HL-60 (cell line): ENCODE measurements at regions not wholly inside any gene's neighbourhood (a gene's known extent, or its start where the extent isn't known, plus 50 kb on each side); places are given as distances from the start of the nearest gene placed in this dataset.

ENCODE experiments used
- DNase-seq, 2 experiments: peaks; one replicate each; pipeline ENCODE4 v3.0.0-alpha.2; 2010 to 2020; ENCODE audit warnings: low read depth in 1 of 2, low spot score in 1 of 2
- H3K27ac ChIP-seq: fragments of 250-450 bp; sonication (Bioruptor Pico); replicated peaks from 2 replicates; pipeline ENCODE4 v1.5.1; 2020; ENCODE audit warnings: mild to moderate bottlenecking, moderate library complexity
- H3K27me3 ChIP-seq: fragments of 250-450 bp; sonication (Bioruptor Pico); 2 replicates; pipeline ENCODE4 v1.5.1; 2021; ENCODE audit warnings: mild to moderate bottlenecking, moderate library complexity; ENCODE audit not compliant: insufficient read depth, poor library complexity, severe bottlenecking
- H3K4me3 ChIP-seq: replicated peaks from 2 replicates; pipeline ENCODE4 v1.5.1; 2011; ENCODE audit warnings: mild to moderate bottlenecking, control low read depth, low read length; ENCODE audit not compliant: insufficient read depth
- GABPA ChIP-seq: IDR thresholded peaks from 2 replicates; pipeline ENCODE4 v1.6.1; 2012; ENCODE audit warnings: low read depth
- POLR2AphosphoS5 ChIP-seq: IDR thresholded peaks from 2 replicates; pipeline ENCODE4 v1.6.1; 2012; ENCODE audit warnings: low read depth
- SPI1 ChIP-seq: IDR thresholded peaks from 2 replicates; pipeline ENCODE4 v1.6.1; 2012; ENCODE audit warnings: low read depth, mild to moderate bottlenecking, borderline replicate concordance
- TF ChIP-seq, protein P1 (sequence below): IDR thresholded peaks from one replicate; pipeline ENCODE4 v1.5.1; 2011; ENCODE audit warnings: low read length, control low read depth, inconsistent platforms; ENCODE audit not compliant: insufficient read depth
- TF ChIP-seq, protein P2 (sequence below): IDR thresholded peaks from 2 replicates; pipeline ENCODE4 v1.6.1; 2012; ENCODE audit warnings: low read depth; ENCODE audit not compliant: insufficient replicate concordance

DNA sequence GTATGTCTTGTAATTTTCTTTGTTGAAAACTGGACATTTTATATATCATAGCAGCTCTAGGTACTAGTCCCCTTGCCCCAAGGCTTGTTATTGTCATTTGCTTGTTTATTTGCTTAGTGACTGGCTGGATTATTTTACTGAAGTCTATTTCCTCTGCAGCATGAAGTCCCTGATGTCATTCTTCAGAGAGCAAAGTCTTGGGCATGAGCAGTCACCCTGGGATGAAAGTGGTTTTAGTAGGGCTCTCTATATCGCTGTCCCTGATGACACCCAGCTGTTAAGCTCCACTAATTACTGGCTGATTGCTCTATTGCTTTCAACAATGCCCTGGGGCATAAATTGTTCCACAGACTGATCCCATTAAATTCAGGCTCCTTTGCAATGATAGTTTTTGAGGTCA lies 113.5 kb upstream of the USP9X start:
- Histone ChIP-seq H3K27me3 (no peaks in the 10 kb centered on the region), H3K4me3 (no peak overlapping the region), H3K27ac (no peak overlapping the region)
- TF ChIP-seq GABPA: no peak
- TF ChIP-seq, protein P1, sequence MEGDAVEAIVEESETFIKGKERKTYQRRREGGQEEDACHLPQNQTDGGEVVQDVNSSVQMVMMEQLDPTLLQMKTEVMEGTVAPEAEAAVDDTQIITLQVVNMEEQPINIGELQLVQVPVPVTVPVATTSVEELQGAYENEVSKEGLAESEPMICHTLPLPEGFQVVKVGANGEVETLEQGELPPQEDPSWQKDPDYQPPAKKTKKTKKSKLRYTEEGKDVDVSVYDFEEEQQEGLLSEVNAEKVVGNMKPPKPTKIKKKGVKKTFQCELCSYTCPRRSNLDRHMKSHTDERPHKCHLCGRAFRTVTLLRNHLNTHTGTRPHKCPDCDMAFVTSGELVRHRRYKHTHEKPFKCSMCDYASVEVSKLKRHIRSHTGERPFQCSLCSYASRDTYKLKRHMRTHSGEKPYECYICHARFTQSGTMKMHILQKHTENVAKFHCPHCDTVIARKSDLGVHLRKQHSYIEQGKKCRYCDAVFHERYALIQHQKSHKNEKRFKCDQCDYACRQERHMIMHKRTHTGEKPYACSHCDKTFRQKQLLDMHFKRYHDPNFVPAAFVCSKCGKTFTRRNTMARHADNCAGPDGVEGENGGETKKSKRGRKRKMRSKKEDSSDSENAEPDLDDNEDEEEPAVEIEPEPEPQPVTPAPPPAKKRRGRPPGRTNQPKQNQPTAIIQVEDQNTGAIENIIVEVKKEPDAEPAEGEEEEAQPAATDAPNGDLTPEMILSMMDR: no peak
- TF ChIP-seq, protein P2, sequence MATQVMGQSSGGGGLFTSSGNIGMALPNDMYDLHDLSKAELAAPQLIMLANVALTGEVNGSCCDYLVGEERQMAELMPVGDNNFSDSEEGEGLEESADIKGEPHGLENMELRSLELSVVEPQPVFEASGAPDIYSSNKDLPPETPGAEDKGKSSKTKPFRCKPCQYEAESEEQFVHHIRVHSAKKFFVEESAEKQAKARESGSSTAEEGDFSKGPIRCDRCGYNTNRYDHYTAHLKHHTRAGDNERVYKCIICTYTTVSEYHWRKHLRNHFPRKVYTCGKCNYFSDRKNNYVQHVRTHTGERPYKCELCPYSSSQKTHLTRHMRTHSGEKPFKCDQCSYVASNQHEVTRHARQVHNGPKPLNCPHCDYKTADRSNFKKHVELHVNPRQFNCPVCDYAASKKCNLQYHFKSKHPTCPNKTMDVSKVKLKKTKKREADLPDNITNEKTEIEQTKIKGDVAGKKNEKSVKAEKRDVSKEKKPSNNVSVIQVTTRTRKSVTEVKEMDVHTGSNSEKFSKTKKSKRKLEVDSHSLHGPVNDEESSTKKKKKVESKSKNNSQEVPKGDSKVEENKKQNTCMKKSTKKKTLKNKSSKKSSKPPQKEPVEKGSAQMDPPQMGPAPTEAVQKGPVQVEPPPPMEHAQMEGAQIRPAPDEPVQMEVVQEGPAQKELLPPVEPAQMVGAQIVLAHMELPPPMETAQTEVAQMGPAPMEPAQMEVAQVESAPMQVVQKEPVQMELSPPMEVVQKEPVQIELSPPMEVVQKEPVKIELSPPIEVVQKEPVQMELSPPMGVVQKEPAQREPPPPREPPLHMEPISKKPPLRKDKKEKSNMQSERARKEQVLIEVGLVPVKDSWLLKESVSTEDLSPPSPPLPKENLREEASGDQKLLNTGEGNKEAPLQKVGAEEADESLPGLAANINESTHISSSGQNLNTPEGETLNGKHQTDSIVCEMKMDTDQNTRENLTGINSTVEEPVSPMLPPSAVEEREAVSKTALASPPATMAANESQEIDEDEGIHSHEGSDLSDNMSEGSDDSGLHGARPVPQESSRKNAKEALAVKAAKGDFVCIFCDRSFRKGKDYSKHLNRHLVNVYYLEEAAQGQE: no peak
- TF ChIP-seq SPI1: no peak
- TF ChIP-seq POLR2AphosphoS5: no peak
- no peak for DNase-seq

DNA sequence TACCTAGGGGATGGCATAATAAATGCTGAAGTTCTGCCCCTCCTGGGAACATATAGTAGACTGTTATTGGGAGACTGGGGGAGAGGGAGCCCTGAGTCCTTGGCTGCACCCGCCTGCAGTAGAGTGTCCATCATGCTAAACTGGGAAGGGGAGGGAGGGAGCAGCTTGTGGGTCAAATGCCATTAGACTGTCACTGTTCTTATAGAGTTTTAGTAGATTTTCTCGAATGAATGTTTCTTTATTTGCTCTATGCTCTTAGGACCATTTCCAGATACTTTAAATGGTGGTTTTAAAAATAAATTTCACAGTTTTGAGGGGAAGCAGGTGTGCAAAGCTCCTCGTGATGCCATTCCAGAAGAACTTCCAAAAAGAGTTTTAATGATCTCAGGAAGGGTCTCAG lies 111.6 kb upstream of the USP9X start:
- TF ChIP-seq, protein P2: no peak
- TF ChIP-seq GABPA (no peak), SPI1 (no peak), POLR2AphosphoS5 (no peak)
- TF ChIP-seq, protein P1: no peak
- H3K4me3 ChIP-seq: no peak overlapping the region
- H3K27ac ChIP-seq: no peak overlapping the region
- no peak for DNase-seq
- H3K27me3 ChIP-seq: no peaks in the 10 kb centered on the region

GRCh38 chrX:40975951-40976350 lies 109.3 kb upstream of the USP9X start:
- TF ChIP-seq GABPA (no peak), POLR2AphosphoS5 (no peak), SPI1 (no peak)
- TF ChIP-seq, protein P1: no peak
- TF ChIP-seq, protein P2: no peak
- no peak for DNase-seq

More at GRCh38 chrX:40975951-40976350, 109.3 kb upstream of the USP9X start:
- no peak overlapping the region for H3K4me3 ChIP-seq
- no peak overlapping the region for H3K27ac ChIP-seq
- no peaks in the 10 kb centered on the region for H3K27me3 ChIP-seq
